Esophagus muscularis mucosa (tissue), 4 donors: ENCODE measurements at regions not wholly inside any gene's neighbourhood (a gene's known extent, or its start where the extent isn't known, plus 50 kb on each side); places are given as distances from the start of the nearest gene placed in this dataset.

ENCODE experiments used
- EP300 ChIP-seq: sonication (generic); formaldehyde crosslinking; IDR thresholded peaks from one replicate; pipeline ENCODE4 v1.6.1; 2017; ENCODE audit warnings: antibody characterized with exemption
- POLR2A ChIP-seq: fragments of 450-650 bp; IDR thresholded peaks from one replicate; pipeline ENCODE4 v1.6.1; 2017; ENCODE audit warnings: antibody characterized with exemption, moderate library complexity, mild to moderate bottlenecking, low read depth
- POLR2AphosphoS5 ChIP-seq, 2 donors: sonication (generic); formaldehyde crosslinking; IDR thresholded peaks; one replicate each; pipeline ENCODE4 v1.6.1; 2017; ENCODE audit warnings: antibody characterized with exemption in 2 of 2
- TF ChIP-seq, protein P1 (sequence below), 3 experiments: fragments of 200-600 bp in 2 of 3; fragments of 450-650 bp in 1 of 3; sonication (generic) in 2 of 3; IDR thresholded peaks; one replicate each; pipeline ENCODE4 v1.5.1; 2017 to 2019; ENCODE audit warnings: antibody characterized with exemption in 3 of 3, mild to moderate bottlenecking in 2 of 3, moderate library complexity in 1 of 3

DNA sequence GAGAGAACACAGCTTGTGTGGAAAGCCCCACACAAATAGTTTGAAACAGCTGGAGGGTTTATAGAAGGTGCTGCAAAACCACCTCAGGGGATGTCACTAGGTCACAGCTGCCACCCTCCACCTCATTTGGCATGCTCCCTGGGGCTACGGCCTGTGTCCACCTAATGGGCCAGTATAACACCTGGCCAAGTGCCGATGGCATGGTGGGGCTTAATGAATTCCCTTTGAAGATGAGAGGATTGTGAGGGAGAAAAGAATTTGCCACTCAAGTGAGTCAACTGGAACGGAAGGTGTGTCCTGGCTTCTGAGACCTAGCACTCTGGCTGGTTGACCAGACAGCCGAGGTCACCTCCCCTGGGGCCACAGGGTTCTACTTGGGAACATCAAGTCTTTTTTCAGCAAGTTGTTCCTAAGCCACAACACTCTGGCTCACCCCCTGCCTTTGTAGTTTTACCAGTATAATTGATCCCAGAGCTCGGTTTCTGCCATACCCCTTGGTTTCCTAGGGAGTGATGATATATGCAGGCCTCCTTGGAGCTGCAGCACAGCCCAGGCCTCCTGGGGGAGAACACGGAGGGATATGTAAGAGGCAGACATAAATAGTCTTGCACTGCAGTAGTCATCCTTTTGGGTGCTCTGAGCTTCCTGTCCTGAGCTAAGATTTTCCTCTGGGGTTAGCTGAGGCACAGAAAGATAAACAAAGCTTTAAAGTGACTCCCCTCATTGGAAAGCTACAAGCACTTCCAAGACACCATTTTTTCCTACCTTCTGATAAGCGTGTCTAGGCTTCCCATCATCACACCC, 178.2 kb upstream of the LPP start:
- TF ChIP-seq, protein P1, sequence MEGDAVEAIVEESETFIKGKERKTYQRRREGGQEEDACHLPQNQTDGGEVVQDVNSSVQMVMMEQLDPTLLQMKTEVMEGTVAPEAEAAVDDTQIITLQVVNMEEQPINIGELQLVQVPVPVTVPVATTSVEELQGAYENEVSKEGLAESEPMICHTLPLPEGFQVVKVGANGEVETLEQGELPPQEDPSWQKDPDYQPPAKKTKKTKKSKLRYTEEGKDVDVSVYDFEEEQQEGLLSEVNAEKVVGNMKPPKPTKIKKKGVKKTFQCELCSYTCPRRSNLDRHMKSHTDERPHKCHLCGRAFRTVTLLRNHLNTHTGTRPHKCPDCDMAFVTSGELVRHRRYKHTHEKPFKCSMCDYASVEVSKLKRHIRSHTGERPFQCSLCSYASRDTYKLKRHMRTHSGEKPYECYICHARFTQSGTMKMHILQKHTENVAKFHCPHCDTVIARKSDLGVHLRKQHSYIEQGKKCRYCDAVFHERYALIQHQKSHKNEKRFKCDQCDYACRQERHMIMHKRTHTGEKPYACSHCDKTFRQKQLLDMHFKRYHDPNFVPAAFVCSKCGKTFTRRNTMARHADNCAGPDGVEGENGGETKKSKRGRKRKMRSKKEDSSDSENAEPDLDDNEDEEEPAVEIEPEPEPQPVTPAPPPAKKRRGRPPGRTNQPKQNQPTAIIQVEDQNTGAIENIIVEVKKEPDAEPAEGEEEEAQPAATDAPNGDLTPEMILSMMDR (IDR thresholded peaks at IDR 0.05) = no peak
- TF ChIP-seq POLR2AphosphoS5 (IDR thresholded peaks at IDR 0.05) = no peak
- TF ChIP-seq POLR2A = no peak
- TF ChIP-seq EP300 = no peak
